Activated T-helper 17 cell treated with anti-CD3 and anti-CD28 coated beads, Interleukin-2, amount 50 U/mL, for 72 hours (primary cell): ENCODE measurements at regions not wholly inside any gene's neighbourhood (a gene's known extent, or its start where the extent isn't known, plus 50 kb on each side); places are given as distances from the start of the nearest gene placed in this dataset.
A peak's percentile ranks its signal among the peaks of the same experiment; 100 is the strongest.

Source experiments
- ATAC-seq: fragments of 150-1000 bp; cut with Tn5 transposase; replicated peaks from 2 replicates; pipeline ENCODE4 v1.10.0; 2021; ENCODE audit warnings: mild to moderate bottlenecking, moderate library complexity
- H3K27ac Mint-ChIP-seq: one replicate; pipeline ENCODE4 v1.8.0; 2022; ENCODE audit warnings: mixed read lengths
- H3K27me3 Mint-ChIP-seq: one replicate; pipeline ENCODE4 v1.8.0; 2022; ENCODE audit warnings: mixed read lengths
- H3K36me3 Mint-ChIP-seq: one replicate; pipeline ENCODE4 v1.8.0; 2022; ENCODE audit warnings: low read depth, mild to moderate bottlenecking, mixed read lengths
- H3K4me1 Mint-ChIP-seq: one replicate; pipeline ENCODE4 v1.8.0; 2022; ENCODE audit warnings: mixed read lengths
- H3K4me3 Mint-ChIP-seq: one replicate; pipeline ENCODE4 v1.8.0; 2022; ENCODE audit warnings: mild to moderate bottlenecking, mixed read lengths
- H3K9me3 Mint-ChIP-seq: one replicate; pipeline ENCODE4 v1.8.0; 2022; ENCODE audit warnings: mixed read lengths

DNA sequence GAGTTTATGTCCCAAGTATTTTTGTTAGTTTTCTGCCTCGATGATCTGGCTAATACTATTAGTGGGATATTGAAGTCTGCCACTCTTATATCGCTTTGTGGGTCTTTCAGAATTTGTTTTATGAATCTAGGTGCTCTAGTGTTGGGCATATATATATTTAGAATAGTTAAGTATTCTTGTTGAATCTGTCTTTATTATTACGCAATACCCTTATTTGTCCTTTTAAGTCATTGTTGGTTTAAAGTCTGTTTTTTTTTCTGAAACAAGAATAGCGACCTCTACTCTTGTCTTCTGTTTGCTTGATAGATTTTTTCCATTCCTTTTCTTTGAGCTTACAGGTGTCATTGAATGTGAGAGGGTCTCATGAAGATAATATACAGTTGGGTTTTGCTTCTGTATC is 239.0 kb downstream of the ASCL1 start:
- H3K9me3 Mint-ChIP-seq = peaks cover 3% of the 10 kb centered on the region
- no peak for ATAC-seq
- H3K27ac Mint-ChIP-seq = no peak overlapping the region
- no peak overlapping the region for H3K4me3 Mint-ChIP-seq
- H3K4me1 Mint-ChIP-seq = no peaks in the 10 kb centered on the region
- no peaks in the 10 kb centered on the region for H3K27me3 Mint-ChIP-seq
- no peaks in the 10 kb centered on the region for H3K36me3 Mint-ChIP-seq

DNA sequence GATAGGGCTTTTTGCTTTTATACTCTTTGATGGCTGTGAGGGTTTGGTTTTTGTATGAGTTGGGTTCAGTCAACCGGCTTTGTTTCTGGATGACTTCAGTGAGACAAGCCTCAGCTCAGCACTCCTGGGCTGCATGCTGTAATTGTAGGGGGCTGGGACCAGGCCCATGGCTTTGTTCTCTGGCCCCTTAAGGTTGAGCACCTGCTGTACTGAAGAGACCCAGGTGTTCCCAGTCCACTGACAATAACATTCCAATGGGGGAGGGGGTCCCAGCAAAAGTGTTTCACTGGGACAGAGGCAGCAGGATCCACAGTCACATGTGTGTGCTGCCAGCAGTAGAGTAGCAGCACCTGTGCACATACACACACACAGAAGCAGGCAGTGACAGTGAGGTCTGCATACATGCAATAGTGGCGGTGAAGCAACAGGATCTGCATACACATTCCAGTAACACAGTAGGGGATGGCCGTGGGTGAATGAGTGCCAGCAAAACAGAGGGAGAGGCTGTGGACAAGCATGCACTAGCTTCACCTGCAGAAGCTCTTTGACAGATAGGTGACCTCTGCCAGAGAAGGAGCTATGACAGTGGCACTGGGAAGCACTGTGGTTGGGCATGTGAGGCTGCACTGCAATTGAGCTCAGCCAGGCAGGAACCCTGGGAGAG is 240.4 kb downstream of the ASCL1 start:
- H3K27me3 Mint-ChIP-seq = no peaks in the 10 kb centered on the region
- H3K9me3 Mint-ChIP-seq = peaks cover 3% of the 10 kb centered on the region
- ATAC-seq = no peak
- no peaks in the 10 kb centered on the region for H3K36me3 Mint-ChIP-seq
- H3K4me3 Mint-ChIP-seq = no peak overlapping the region
- no peak overlapping the region for H3K27ac Mint-ChIP-seq
- no peaks in the 10 kb centered on the region for H3K4me1 Mint-ChIP-seq

DNA sequence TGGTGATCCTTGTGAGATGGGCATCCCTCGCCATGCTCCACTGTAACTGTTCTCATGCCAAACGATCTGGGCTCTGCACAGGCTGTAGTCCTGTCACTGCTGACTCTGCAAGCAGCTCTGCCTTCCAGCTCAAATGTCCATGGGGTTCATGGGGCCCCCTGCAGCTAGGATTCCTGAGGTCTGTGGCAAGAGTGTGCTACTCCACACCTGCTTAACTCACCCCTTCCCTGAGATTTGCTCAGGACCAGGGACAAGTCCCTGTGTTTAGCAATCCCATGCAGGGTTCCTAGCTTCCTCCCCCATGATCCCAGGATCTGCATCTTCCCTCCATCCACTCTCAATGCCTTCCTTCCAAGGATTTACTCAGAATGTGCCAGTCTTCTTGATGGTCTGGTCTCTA is 241.0 kb downstream of the ASCL1 start:
- H3K27ac Mint-ChIP-seq = no peak overlapping the region
- no peak for ATAC-seq

DNA sequence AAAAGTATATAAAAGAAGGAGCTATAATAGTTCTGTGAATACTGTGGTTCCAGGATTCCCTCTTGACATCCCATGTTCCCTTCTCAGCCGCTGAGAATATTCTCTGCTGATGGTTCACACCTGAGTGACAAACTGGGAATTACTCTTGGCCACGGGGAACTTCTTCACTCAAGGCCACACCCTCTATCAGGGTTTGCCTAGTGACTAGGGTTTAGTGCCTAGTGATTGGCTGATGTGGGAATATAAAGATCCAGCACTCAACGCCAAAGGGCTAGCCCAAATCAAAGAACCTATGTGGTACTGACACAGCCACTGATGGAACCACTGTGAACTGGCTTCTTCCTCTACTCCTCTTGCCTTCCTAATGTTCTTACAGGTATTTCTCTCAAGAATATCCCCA is 248.4 kb downstream of the ASCL1 start:
- Mint-ChIP-seq H3K9me3 (peaks cover 8% of the 10 kb centered on the region), H3K36me3 (no peaks in the 10 kb centered on the region), H3K27me3 (peaks cover 3% of the 10 kb centered on the region), H3K4me3 (no peak overlapping the region), H3K4me1 (no peaks in the 10 kb centered on the region), H3K27ac (no peak overlapping the region)
- no peak for ATAC-seq

More for the DNA sequence above, 241.0 kb downstream of the ASCL1 start:
- Mint-ChIP-seq H3K9me3 (peaks cover 3% of the 10 kb centered on the region), H3K36me3 (no peaks in the 10 kb centered on the region), H3K4me1 (no peaks in the 10 kb centered on the region), H3K4me3 (no peak overlapping the region), H3K27me3 (no peaks in the 10 kb centered on the region)

DNA sequence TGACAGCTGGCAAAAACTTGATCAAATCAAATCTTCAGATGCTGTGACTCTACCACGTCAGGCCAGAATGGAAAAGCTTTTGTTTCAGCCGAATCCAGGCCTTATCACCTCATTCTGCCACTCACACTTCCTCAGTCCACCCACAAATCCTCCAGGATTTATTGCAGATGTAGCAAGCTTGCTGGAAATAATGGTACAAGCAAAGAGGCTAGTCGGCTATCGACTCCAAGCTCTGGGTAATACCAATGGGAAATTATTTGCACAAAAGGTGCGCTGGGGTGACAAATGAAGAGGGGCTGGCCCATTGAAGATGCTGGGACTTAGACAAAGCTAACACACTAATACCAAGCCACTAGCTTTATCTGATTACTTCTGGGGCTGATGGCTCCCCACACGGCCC is 250.5 kb downstream of the ASCL1 start:
- no peak for ATAC-seq
- Mint-ChIP-seq H3K36me3 (no peaks in the 10 kb centered on the region), H3K9me3 (peaks cover 8% of the 10 kb centered on the region), H3K27me3 (peaks cover 3% of the 10 kb centered on the region), H3K4me1 (no peaks in the 10 kb centered on the region), H3K4me3 (no peak overlapping the region), H3K27ac (no peak overlapping the region)

DNA sequence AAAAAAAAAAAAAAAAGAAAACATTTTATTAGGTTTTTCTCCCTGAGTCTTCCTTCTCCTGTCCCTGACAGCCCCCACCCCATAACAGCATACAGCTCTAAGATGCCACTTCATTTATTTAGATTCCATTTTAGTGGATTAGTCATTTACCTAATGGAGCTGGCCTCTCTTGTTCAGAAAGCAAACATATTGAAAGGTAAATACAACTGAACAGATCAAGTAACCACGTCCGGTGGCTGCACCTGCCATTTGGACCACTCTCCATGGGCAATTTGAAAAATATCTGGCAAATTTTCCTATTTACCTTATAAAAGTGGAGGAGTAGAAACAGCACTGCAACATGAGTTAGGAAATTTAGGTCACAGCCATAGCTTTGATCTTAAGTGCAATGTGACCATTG is 254.6 kb downstream of the C12orf42 start:
- no peaks in the 10 kb centered on the region for H3K36me3 Mint-ChIP-seq
- no peak overlapping the region for H3K4me3 Mint-ChIP-seq
- H3K4me1 Mint-ChIP-seq = no peaks in the 10 kb centered on the region
- H3K9me3 Mint-ChIP-seq = peaks cover 3% of the 10 kb centered on the region
- no peak for ATAC-seq
- no peaks in the 10 kb centered on the region for H3K27me3 Mint-ChIP-seq
- no peak overlapping the region for H3K27ac Mint-ChIP-seq

DNA sequence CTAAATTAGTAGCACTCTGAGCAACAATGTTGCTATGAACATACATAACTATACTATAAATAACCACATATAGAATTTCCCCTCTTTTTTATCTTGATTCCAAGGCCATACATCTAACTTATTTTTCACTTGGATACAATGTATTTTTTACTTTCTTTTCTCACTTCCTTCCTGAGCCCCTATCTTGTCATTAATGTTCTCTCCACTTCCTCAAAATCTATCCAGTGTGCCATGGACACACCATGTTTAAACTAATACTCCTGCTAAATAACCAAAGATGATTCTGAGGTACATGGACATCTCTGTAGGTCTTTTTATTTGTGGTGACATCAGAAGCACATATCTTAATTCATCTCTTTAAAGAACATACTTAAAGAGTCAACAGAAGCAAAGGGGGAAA is 251.2 kb downstream of the C12orf42 start:
- Mint-ChIP-seq H3K27me3 (no peaks in the 10 kb centered on the region), H3K4me3 (no peak overlapping the region), H3K9me3 (no peaks in the 10 kb centered on the region), H3K36me3 (no peaks in the 10 kb centered on the region), H3K27ac (no peak overlapping the region), H3K4me1 (no peaks in the 10 kb centered on the region)
- no peak for ATAC-seq

DNA sequence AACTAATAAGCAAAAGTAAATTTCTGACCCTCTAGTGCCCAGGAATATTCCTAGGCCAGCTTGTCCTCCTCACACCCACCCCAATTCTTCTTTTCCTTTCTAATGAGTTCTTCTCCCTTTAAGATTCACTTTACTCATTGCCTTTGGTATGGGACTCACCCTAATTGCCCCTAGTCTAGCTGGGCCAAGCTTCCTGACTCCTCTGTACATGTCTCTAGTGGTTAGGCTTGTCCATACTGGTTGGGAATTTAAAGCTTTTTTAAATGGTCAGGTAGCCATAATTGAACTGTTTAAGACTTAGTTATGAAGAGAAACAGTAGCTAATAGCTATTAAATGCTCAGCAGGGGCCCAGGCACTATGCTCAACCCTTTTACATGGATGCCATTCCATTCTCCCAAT is 248.2 kb downstream of the C12orf42 start:
- Mint-ChIP-seq H3K4me1 (no peaks in the 10 kb centered on the region), H3K27me3 (no peaks in the 10 kb centered on the region), H3K36me3 (no peaks in the 10 kb centered on the region), H3K4me3 (no peak overlapping the region), H3K27ac (no peak overlapping the region), H3K9me3 (peaks cover 6% of the 10 kb centered on the region)
- no peak for ATAC-seq

DNA sequence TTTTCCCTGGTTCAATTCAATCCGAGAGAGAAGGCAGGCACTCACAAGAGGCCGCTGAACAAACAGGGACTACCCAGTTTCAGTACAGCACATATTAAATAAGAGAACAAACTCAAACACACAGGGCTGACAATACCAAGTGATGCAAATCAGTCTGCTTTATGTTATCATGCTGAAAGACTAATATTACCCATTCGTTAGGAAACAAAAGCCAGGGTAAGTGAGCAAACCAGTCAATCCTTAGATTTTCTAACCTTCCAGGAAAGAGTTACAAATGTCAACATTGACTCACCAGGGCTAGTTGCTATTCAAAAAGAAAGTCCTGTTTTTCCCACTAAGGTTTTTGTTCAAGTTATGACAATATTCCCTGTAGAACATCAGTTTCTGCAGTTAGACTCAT is 246.2 kb downstream of the C12orf42 start:
- Mint-ChIP-seq H3K27me3 (no peaks in the 10 kb centered on the region), H3K4me3 (no peak overlapping the region), H3K9me3 (peaks cover 11% of the 10 kb centered on the region), H3K36me3 (no peaks in the 10 kb centered on the region), H3K4me1 (no peaks in the 10 kb centered on the region), H3K27ac (no peak overlapping the region)
- ATAC-seq = peak; percentile 54

DNA sequence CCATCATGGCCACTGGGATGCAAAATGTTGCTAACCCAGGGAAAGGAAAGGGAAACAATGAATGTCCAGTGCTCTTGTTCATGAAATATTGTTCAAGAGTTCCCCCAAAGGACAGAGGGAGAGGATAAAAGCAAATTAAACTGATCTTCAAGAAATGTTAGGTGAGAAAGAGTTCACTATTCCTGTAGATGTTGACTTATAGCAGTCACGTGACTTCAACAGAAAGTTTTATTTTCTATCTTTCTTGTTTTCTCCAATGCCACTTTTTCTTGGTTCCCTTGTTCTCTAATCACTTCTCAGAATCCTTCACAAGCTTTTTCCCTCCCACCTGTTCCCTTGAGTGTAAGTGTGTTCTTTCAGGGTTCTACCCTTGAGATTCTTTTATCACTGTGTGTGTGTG is 245.3 kb downstream of the C12orf42 start:
- no peaks in the 10 kb centered on the region for H3K27me3 Mint-ChIP-seq
- H3K27ac Mint-ChIP-seq = no peak overlapping the region
- no peak overlapping the region for H3K4me3 Mint-ChIP-seq
- H3K9me3 Mint-ChIP-seq = peaks cover 11% of the 10 kb centered on the region
- ATAC-seq = no peak
- no peaks in the 10 kb centered on the region for H3K4me1 Mint-ChIP-seq
- no peaks in the 10 kb centered on the region for H3K36me3 Mint-ChIP-seq
